Progenitor cell of endocrine pancreas (in vitro differentiated cells): ENCODE measurements at regions not wholly inside any gene's neighbourhood (a gene's known extent, or its start where the extent isn't known, plus 50 kb on each side); places are given as distances from the start of the nearest gene placed in this dataset.
A peak's percentile ranks its signal among the peaks of the same experiment; 100 is the strongest.
"Not testable (repeated sequence)": the region's sequence is repeated elsewhere in the genome, so short reads cannot be mapped to it uniquely, and the experiment has no call there.

Experiments
- DNase-seq: peaks from one replicate; pipeline ENCODE4 v3.0.0; 2021; ENCODE audit warnings: low spot score; ENCODE audit not compliant: unreplicated experiment
- H3K27ac Mint-ChIP-seq: 2 replicates; pipeline ENCODE4 v1.8.0; 2021; ENCODE audit warnings: mild to moderate bottlenecking, moderate library complexity, mixed read lengths
- H3K27me3 Mint-ChIP-seq: 2 replicates; pipeline ENCODE4 v1.8.0; 2021; ENCODE audit warnings: mixed read lengths
- H3K36me3 Mint-ChIP-seq: 2 replicates; pipeline ENCODE4 v1.8.0; 2022; ENCODE audit warnings: mixed read lengths; ENCODE audit not compliant: insufficient read depth
- H3K4me1 Mint-ChIP-seq: 2 replicates; pipeline ENCODE4 v1.8.0; 2021; ENCODE audit warnings: low read depth, mixed read lengths
- H3K4me3 Mint-ChIP-seq: 2 replicates; pipeline ENCODE4 v1.8.0; 2021; ENCODE audit warnings: low read depth, mild to moderate bottlenecking, moderate library complexity, mixed read lengths
- H3K9me3 Mint-ChIP-seq: 2 replicates; pipeline ENCODE4 v1.8.0; 2021; ENCODE audit warnings: low read depth, mixed read lengths
- CTCF ChIP-seq: fragments of 200-600 bp; sonication (generic); IDR thresholded peaks from one replicate; pipeline ENCODE4 v1.5.0; 2021; ENCODE audit warnings: antibody characterized with exemption, mild to moderate bottlenecking; ENCODE audit not compliant: unreplicated experiment

GRCh38 chr5:67795781-67796477 is 419.6 kb upstream of the PIK3R1 start:
- no peak for DNase-seq
- no peaks in the 10 kb centered on the region for H3K27me3 Mint-ChIP-seq
- H3K4me3 Mint-ChIP-seq = no peak overlapping the region
- H3K27ac Mint-ChIP-seq = no peak overlapping the region
- peaks cover 16% of the 10 kb centered on the region for H3K4me1 Mint-ChIP-seq
- H3K9me3 Mint-ChIP-seq = peaks cover 16% of the 10 kb centered on the region
- H3K36me3 Mint-ChIP-seq = peaks cover 3% of the 10 kb centered on the region
- TF ChIP-seq CTCF = no peak

GRCh38 chr5:67793966-67794365 is 421.6 kb upstream of the PIK3R1 start:
- Mint-ChIP-seq H3K36me3 (peaks cover 3% of the 10 kb centered on the region), H3K27ac (no peak overlapping the region), H3K27me3 (no peaks in the 10 kb centered on the region), H3K4me1 (peaks cover 18% of the 10 kb centered on the region), H3K9me3 (peaks cover 17% of the 10 kb centered on the region), H3K4me3 (no peak overlapping the region)
- no peak for DNase-seq
- no peak for TF ChIP-seq CTCF

GRCh38 chr5:67793418-67793817 is 422.1 kb upstream of the PIK3R1 start:
- Mint-ChIP-seq H3K27ac (no peak overlapping the region), H3K4me1 (peaks cover 18% of the 10 kb centered on the region), H3K27me3 (no peaks in the 10 kb centered on the region), H3K36me3 (peaks cover 1% of the 10 kb centered on the region), H3K9me3 (peaks cover 13% of the 10 kb centered on the region), H3K4me3 (no peak overlapping the region)
- DNase-seq = no peak
- no peak for TF ChIP-seq CTCF

- Mint-ChIP-seq H3K9me3 (peaks cover 8% of the 10 kb centered on the region), H3K27ac (peak overlapping the region; percentile 2), H3K4me3 (no peak overlapping the region), H3K27me3 (no peaks in the 10 kb centered on the region), H3K36me3 (no peaks in the 10 kb centered on the region), H3K4me1 (peaks cover 18% of the 10 kb centered on the region)
- DNase-seq = no peak
- no peak for TF ChIP-seq CTCF
Observed at GRCh38 chr5:67792891-67793290, 422.7 kb upstream of the PIK3R1 start.

GRCh38 chr5:67790390-67790789 is 425.2 kb upstream of the PIK3R1 start:
- TF ChIP-seq CTCF = no peak
- no peaks in the 10 kb centered on the region for H3K27me3 Mint-ChIP-seq
- H3K4me3 Mint-ChIP-seq = no peak overlapping the region
- H3K9me3 Mint-ChIP-seq = peaks cover 4% of the 10 kb centered on the region
- no peaks in the 10 kb centered on the region for H3K36me3 Mint-ChIP-seq
- DNase-seq = no peak
- H3K27ac Mint-ChIP-seq = no peak overlapping the region
- H3K4me1 Mint-ChIP-seq = peaks cover 28% of the 10 kb centered on the region

GRCh38 chr5:67779893-67780623 is 435.5 kb upstream of the PIK3R1 start:
- H3K9me3 Mint-ChIP-seq = peaks cover 24% of the 10 kb centered on the region
- not testable (repeated sequence) for H3K27me3 Mint-ChIP-seq, H3K4me1 Mint-ChIP-seq, DNase-seq, H3K4me3 Mint-ChIP-seq, H3K27ac Mint-ChIP-seq
- peaks cover 11% of the 10 kb centered on the region for H3K36me3 Mint-ChIP-seq
